WTC11 (cell line): ENCODE measurements at regions not wholly inside any gene's neighbourhood (a gene's known extent, or its start where the extent isn't known, plus 50 kb on each side); places are given as distances from the start of the nearest gene placed in this dataset.
"Not testable (repeated sequence)": the region's sequence is repeated elsewhere in the genome, so short reads cannot be mapped to it uniquely, and the experiment has no call there.

Experiments used
- ATAC-seq: fragments of 200-7000 bp; cut with Tn5 transposase; 2 replicates; pipeline ENCODE4 v1.10.0; 2021; ENCODE audit warnings: mild to moderate bottlenecking, moderate library complexity
- CTCF ChIA-PET: fragments of 300-600 bp; sonication (Branson Sonifier 250); formaldehyde crosslinking; loops from one replicate; lab custom pipeline; 2021; ENCODE audit warnings: antibody characterized with exemption; lab: Charles Lee
- POLR2A ChIA-PET: fragments of 350-600 bp; sonication (Branson Sonifier 250); formaldehyde crosslinking; loops from one replicate; lab custom pipeline; 2021; ENCODE audit warnings: antibody characterized with exemption; lab: Charles Lee
- DNase-seq: peaks from one replicate; pipeline ENCODE4 v3.0.0; 2021; ENCODE audit warnings: low spot score
- H3K27ac Mint-ChIP-seq: 2 replicates; pipeline ENCODE4 v1.8.0; 2021; ENCODE audit warnings: mixed read lengths
- H3K27me3 Mint-ChIP-seq: 2 replicates; pipeline ENCODE4 v1.8.0; 2021; ENCODE audit warnings: low read depth, mild to moderate bottlenecking, moderate library complexity, mixed read lengths
- H3K36me3 Mint-ChIP-seq: 2 replicates; pipeline ENCODE4 v1.8.0; 2021; ENCODE audit warnings: mixed read lengths
- H3K4me1 Mint-ChIP-seq: 2 replicates; pipeline ENCODE4 v1.8.0; 2022; ENCODE audit warnings: mixed read lengths
- H3K4me3 Mint-ChIP-seq: 2 replicates; pipeline ENCODE4 v1.8.0; 2021; ENCODE audit warnings: mild to moderate bottlenecking, moderate library complexity, mixed read lengths
- H3K9me3 Mint-ChIP-seq: 2 replicates; pipeline ENCODE4 v1.8.0; 2021; ENCODE audit warnings: mixed read lengths
- CBFB ChIP-seq: sonication (generic); formaldehyde crosslinking; IDR thresholded peaks from 2 replicates; pipeline ENCODE4 v1.8.1; 2022; ENCODE audit warnings: mild to moderate bottlenecking, low read depth, missing genetic modification reagents
- JUN ChIP-seq: sonication (generic); formaldehyde crosslinking; IDR thresholded peaks from 2 replicates; pipeline ENCODE4 v1.8.0; 2023; ENCODE audit warnings: mild to moderate bottlenecking, missing genetic modification reagents
- NR1H2 ChIP-seq: sonication (generic); formaldehyde crosslinking; IDR thresholded peaks from 2 replicates; pipeline ENCODE4 v1.9.0; 2021; ENCODE audit warnings: mild to moderate bottlenecking, moderate library complexity, missing genetic modification reagents
- ZNF416 ChIP-seq: fragments of 250-450 bp; sonication (Bioruptor Pico); IDR thresholded peaks from 2 replicates; pipeline ENCODE4 v1.9.0; 2021; ENCODE audit warnings: mild to moderate bottlenecking, inconsistent platforms

DNA sequence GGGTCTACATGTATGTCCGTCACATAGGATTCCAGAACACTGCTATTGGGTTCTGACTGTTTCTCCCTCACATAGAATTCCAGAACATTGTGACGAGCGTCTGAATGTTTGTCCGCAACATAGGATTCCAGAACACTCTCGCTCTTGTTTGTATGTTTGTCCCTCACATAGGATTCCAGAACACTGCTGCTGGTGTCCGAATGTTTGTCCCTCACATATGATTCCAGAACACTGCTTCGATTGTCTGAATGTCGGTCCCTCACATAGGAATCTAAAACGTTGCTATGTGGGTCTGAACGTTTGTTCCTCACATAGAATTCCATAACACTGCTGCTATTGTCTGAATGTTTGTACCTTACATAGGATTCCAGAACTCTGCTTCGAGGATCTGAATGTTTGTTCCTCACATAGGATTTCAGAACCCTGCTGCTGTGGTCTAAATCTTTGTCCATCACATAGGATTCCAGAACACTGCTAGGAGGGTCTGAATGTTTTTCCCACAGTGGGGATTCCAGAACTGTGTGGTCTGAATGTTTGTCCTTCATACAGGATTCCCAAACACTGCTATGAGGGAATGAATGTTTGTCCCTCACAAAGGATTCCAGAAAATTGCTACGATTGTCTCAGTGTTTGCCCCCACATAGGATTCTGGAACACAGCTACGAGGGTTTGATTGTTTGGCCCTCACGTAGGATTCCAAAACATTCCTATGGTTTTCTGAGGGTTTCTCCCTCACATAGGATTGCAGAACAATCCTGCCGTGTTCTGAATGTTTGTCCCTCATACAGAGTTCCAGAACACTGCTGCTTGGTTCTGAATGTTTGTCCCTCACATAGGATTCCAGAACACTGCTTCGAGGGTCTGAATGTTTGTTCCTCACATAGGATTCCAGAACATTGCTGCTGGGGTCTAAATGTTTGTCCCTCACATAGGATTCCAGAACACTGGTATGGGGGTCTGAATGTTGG, 220.5 kb downstream of the FOXD4L6 start:
- TF ChIP-seq NR1H2 (CRISPR knock-in tag) (no peak), CBFB (CRISPR knock-in tag) (no peak), JUN (CRISPR knock-in tag) (no peak)
- CTCF ChIA-PET: no interaction called here
- Mint-ChIP-seq H3K9me3 (peaks cover 100% of the 10 kb centered on the region), H3K4me3 (no peak overlapping the region), H3K27me3 (no peaks in the 10 kb centered on the region; the same call in none of the 2 replicates), H3K36me3 (peaks cover 99% of the 10 kb centered on the region), H3K27ac (no peak overlapping the region), H3K4me1 (no peaks in the 10 kb centered on the region)
- DNase-seq (no peak), ATAC-seq (no peak)
- POLR2A ChIA-PET: no interaction called here

DNA sequence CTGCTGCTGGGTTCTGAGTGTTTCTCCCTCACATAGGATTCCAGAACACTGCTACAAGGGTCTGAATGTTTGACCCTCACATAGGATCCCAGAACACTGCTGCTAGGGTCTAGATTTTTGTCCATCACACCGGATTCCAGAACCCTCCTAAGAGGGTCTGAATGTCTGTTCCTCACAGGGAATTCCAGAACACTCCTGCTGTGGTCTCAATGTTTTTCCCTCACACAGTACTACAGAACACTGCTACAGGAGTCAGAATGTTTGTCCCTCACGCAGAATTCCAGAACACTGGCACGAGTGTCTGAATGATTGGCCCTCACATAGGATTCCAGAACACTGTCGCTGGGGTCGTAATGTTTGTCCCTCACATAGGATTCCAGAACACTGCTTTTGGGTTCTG, 221.6 kb downstream of the FOXD4L6 start:
- ATAC-seq, CTCF ChIA-PET, H3K27me3 Mint-ChIP-seq, H3K4me1 Mint-ChIP-seq, POLR2A ChIA-PET, H3K4me3 Mint-ChIP-seq, DNase-seq, H3K27ac Mint-ChIP-seq: not testable (repeated sequence)
- Mint-ChIP-seq H3K9me3 (peaks cover 100% of the 10 kb centered on the region), H3K36me3 (peaks cover 98% of the 10 kb centered on the region)

DNA sequence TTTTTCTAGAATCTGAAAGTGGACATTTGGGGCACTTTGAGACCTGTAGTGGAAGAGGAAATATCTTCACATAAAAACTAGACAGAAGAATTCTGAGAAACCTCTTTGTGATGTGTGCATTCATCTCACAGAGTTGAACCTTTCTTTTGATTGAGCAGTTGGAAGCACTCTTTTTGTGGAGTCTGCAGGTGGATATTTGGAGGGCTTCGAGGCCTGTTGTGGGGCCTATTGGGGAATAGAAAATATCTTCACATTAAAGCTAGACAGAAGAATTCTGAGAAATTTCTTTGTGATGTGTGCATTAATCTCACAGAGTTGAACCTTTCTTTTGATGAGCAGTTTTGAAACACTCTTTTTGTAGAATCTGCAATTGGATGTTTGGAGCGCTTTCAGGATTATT, 236.2 kb downstream of the FOXD4L6 start:
- H3K4me1 Mint-ChIP-seq, CTCF ChIA-PET, H3K27ac Mint-ChIP-seq, DNase-seq, H3K27me3 Mint-ChIP-seq, POLR2A ChIA-PET, H3K4me3 Mint-ChIP-seq, ATAC-seq: not testable (repeated sequence)
- Mint-ChIP-seq H3K36me3 (peaks cover 99% of the 10 kb centered on the region), H3K9me3 (peaks cover 99% of the 10 kb centered on the region)

DNA sequence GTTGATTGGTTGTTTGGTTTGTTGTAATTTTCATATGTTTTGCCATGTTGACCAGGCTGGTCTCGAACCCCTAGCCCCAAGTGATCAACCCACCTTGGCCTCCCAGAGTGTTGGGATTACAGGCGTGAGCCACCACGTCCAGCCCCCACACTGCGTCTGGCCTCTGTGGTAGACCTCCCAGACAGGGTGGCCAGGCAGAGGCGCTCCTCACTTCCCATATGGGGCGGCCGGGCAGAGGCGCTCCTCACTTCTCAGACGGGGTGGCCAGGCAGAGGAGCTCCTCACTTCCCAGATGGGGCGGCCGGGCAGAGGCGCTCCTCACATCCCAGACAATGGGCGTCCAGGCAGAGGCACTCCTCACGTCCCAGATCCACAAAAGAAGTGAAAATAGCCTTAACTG, 242.6 kb downstream of the FOXD4L6 start:
- H3K4me3 Mint-ChIP-seq, POLR2A ChIA-PET, ATAC-seq, H3K27ac Mint-ChIP-seq, H3K27me3 Mint-ChIP-seq, H3K4me1 Mint-ChIP-seq, CTCF ChIA-PET, DNase-seq: not testable (repeated sequence)
- H3K9me3 Mint-ChIP-seq: peaks cover 96% of the 10 kb centered on the region
- peaks cover 91% of the 10 kb centered on the region for H3K36me3 Mint-ChIP-seq

DNA sequence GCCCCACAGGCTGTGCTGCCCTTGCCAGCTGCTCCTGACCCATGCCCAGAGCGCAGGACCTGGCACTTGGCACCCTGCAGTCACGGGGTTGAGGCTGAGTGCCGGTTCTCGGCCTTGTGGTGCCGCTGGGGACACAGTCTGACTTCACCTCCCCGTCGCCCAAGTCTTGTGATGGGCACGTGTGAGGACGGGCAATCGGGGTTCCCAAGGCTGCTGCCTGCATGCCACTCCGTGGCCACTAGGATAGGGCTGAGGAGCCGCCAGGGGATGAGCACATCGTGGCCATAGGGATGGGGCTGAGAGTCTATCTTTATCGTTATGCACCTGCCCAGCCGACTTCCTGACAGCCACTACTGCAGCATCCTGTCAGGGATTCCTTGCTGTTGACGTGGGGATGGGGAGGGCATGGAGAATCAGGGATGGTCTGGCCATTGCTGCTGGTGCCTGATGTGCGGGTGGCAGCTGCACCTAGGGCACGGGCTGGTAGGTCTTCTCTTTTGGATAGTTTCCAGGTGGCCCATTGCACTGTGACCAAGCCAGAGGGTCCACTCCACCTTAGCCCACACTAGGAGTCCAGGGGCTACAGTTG, 243.5 kb downstream of the FOXD4L6 start:
- DNase-seq, H3K4me1 Mint-ChIP-seq, H3K27ac Mint-ChIP-seq, ATAC-seq, H3K27me3 Mint-ChIP-seq, H3K4me3 Mint-ChIP-seq, POLR2A ChIA-PET, CTCF ChIA-PET: not testable (repeated sequence)
- peaks cover 97% of the 10 kb centered on the region for H3K9me3 Mint-ChIP-seq
- H3K36me3 Mint-ChIP-seq: peaks cover 92% of the 10 kb centered on the region

DNA sequence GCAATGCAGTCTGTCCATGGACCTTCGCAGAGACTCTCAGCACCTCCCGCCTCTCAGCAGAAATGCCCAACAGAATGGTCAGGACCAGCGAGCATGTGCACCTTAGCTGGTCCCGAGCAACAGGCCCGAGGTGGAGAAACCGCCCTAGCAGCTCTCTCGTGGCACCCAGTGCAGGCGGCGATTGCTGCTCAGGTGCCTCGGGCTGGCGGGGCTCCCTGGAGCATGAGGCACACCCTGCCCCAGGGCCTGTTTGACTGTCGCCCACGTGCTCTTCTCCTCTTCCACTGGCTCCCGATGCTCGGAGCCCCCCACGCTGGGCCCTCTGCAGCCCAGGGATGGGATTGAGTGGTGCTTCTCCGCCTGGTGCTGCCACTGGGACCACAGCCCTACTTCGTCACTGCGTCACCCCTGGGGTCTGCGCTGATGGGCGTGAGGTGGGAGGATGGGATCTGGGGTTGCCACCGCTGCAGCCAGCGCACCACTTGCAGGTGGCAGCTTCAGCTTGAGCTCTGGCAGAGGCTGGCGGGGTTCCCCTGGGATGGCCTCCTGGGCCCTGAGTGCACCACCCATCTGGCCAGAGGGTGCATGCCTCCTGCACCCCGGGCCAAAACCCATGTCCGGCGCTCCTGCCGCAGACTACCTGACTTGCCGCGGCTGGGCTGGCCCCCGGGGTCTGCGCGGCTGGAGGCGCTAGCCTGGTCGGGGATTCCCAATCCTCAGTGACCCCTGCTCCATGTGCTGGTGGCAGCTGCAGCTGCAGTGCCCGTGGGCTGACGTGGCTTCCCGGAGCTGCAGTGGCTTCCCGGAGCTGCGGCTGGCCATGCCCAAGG, 244.2 kb downstream of the FOXD4L6 start:
- ATAC-seq (no peak), DNase-seq (no peak)
- Mint-ChIP-seq H3K9me3 (peaks cover 97% of the 10 kb centered on the region), H3K27ac (no peak overlapping the region), H3K4me3 (no peak overlapping the region), H3K36me3 (peaks cover 92% of the 10 kb centered on the region), H3K4me1 (no peaks in the 10 kb centered on the region), H3K27me3 (no peaks in the 10 kb centered on the region; the same call in none of the 2 replicates)
- TF ChIP-seq ZNF416 (CRISPR knock-in tag) (no peak), JUN (CRISPR knock-in tag) (no peak)
- ChIA-PET CTCF (no interaction called here), POLR2A (no interaction called here)

DNA sequence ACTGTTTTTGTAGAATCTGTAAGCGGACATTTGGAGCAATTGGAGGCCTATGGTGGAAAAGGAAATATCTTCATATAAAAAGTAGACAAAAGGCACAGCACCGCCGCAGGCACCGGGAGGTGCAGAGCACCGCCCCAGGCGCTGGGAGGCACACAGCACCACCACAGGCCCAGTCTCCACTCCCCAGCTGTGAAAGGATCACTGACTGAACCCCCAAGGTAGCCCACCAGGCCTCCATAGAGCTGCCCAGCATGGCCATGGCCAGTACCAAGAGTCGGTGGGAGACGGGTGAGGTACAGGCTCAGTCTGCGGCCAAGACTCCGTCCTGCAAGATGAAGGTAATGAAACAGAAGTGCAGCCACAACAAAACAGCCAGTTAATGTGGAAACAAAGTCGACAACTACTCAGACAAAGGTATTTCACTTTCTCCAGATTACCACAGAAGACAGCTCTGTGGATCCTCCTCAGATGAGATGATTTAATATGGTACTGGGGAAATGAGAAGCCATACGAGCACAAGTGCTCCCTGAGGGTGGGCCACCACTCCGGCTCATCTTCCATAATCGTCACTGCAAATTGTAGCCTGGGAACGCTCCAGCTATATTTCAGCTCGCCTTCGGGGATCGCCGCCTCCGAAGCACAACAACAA, 244.9 kb downstream of the FOXD4L6 start:
- peaks cover 95% of the 10 kb centered on the region for H3K9me3 Mint-ChIP-seq

DNA sequence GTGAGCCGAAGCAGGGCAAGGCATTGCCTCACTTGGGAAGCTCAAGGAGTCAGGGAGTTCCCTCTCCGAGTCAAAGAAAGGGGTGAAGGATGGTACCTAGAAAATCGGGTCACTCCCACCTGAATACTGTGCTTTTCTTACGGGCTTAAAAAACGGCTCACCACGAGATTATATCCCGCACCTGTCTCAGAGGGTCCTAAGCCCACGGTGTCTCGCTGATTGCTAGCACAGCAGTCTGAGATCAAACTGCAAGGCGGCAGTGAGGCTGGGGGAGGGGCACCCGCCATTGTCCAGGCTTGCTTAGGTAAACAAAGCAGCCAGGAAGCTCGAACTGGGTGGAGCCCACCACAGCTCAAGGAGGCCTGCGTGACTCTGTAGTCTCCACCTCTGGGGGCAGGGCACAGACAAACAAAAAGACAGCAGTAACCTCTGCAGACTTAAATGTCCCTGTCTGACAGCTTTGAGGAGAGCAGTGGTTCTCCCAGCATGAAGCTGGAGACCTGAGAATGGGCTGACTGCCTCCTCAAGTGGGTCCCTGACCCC, 254.7 kb downstream of the FOXD4L6 start:
- H3K4me1 Mint-ChIP-seq, H3K27me3 Mint-ChIP-seq, ATAC-seq, H3K27ac Mint-ChIP-seq, POLR2A ChIA-PET, H3K4me3 Mint-ChIP-seq, CTCF ChIA-PET: not testable (repeated sequence)
- peak; percentile 16 for DNase-seq
- Mint-ChIP-seq H3K36me3 (peaks cover 86% of the 10 kb centered on the region), H3K9me3 (peaks cover 88% of the 10 kb centered on the region)

More for the DNA sequence above, 244.9 kb downstream of the FOXD4L6 start:
- H3K4me3 Mint-ChIP-seq, ATAC-seq, POLR2A ChIA-PET, DNase-seq, H3K27ac Mint-ChIP-seq, H3K4me1 Mint-ChIP-seq, CTCF ChIA-PET, H3K27me3 Mint-ChIP-seq: not testable (repeated sequence)
- peaks cover 92% of the 10 kb centered on the region for H3K36me3 Mint-ChIP-seq

DNA sequence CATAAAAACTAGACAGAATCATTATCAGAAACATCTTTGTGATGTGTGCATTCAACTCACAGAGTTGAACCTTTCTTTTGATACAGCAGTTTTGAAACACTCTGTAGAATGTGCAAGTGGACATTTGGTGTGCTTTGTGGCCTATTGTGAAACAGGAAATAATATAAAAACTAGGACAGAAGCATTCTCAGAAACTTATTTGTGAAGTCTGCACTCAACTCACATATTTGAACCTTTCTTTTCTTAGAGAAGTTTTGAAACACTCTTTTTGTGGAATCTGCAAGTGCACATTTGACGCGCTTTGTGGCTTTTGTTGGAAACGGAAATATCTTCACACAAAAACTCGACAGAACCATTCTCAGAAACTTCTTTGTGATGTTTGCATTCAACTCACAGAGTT, 260.0 kb downstream of the FOXD4L6 start:
- H3K4me1 Mint-ChIP-seq, H3K27me3 Mint-ChIP-seq, POLR2A ChIA-PET, CTCF ChIA-PET, DNase-seq, ATAC-seq, H3K4me3 Mint-ChIP-seq, H3K27ac Mint-ChIP-seq: not testable (repeated sequence)
- Mint-ChIP-seq H3K36me3 (peaks cover 59% of the 10 kb centered on the region), H3K9me3 (peaks cover 60% of the 10 kb centered on the region)
